ENCODE measurements at regions not wholly inside any gene's neighbourhood (a gene's known extent, or its start where the extent isn't known, plus 50 kb on each side); places are given as distances from the start of the nearest gene placed in this dataset.

DNA sequence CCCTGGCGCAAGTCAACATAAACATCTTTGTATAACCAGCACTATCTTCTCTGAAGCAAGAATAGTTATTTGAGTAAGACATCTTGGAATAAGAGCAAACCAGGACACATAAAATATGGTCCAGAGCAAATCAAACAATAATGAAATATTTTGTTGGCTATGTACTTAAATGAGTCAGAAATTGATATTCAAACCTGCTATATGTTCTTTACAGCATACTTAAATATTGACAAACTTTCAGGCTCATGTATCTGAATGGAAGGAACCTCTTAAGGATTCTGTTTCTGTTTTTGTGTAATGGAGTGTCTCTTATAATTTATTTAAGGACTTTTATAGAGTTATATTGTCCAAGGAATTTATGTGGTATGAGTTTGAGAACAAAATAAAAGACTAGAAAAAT, 747.3 kb downstream of the EFNA5 start:
- TF ChIP-seq CTCF (conservative IDR thresholded peaks at IDR 0.05): no peak
- no peak overlapping the region for H3K27ac ChIP-seq

DNA sequence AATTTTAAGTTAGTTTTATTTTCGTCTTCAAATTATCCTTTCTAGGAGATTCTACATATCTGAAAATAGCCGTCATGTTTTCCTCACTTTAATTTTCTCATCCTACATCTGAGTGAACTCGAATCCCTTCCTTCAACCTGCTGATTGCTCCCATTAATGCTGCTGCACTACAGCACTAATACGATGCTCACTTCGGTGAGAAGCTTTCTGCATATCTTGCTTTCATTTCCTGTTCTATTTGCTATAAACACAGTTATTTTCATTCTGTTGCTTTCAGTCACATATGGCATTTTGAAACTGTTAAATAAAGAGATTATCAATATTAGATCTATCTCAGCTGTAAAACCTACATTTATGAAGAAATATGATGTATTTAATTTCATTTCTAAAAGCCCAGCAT, 749.2 kb downstream of the EFNA5 start:
- no peak for TF ChIP-seq CTCF (conservative IDR thresholded peaks at IDR 0.05)

DNA sequence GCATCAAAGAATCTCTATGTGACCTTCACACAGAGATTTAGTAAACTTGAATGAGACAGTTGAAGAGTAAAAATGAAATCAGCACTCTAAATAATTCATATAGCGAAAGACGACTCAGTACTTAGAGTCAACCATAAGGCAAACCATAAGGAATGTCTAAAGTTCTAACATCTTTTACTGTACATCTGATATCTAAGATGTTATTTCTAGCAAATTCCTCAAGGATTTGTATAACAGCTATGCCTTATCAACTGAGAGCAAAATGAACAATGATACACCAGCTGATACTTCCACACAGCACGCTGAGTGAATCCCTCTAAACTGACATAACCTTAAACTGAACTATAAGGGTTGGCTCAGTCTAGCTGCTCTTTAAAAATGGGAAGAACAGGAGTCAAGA, 760.3 kb downstream of the EFNA5 start:
- H3K27ac ChIP-seq: no peak overlapping the region
- no peak for TF ChIP-seq CTCF (conservative IDR thresholded peaks at IDR 0.05)

More for the DNA sequence above, 749.2 kb downstream of the EFNA5 start:
- no peak overlapping the region for H3K27ac ChIP-seq

DNA sequence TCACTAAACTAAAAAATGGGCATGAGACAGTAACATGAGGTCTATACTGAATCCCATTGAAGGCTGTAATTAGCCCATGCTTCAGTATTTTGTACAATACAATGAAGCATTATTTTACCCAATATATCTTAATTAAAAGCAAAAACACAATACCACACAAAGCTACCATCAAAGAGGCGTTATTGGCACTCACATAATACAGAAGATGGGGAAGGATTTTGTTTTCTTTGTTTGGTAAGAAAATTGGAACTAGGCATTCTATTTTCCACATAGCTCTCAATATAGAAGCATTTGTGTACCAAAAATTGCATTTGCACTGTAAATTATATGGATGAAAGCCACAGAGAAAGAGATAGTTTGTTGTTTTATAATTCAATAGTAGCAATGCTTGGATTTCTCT, 761.0 kb downstream of the EFNA5 start:
- H3K27ac ChIP-seq: no peak overlapping the region

GRCh38 chr5:106907979-106908378, 762.8 kb downstream of the EFNA5 start:
- H3K27ac ChIP-seq: no peak overlapping the region
- TF ChIP-seq CTCF (conservative IDR thresholded peaks at IDR 0.05): no peak

More for the DNA sequence above, 761.0 kb downstream of the EFNA5 start:
- no peak for TF ChIP-seq CTCF (conservative IDR thresholded peaks at IDR 0.05)

GRCh38 chr5:106906199-106906598, 764.5 kb downstream of the EFNA5 start:
- H3K27ac ChIP-seq: no peak overlapping the region
- no peak for TF ChIP-seq CTCF (conservative IDR thresholded peaks at IDR 0.05)

- no peak for TF ChIP-seq CTCF (conservative IDR thresholded peaks at IDR 0.05)
- no peak overlapping the region for H3K27ac ChIP-seq
Observed at GRCh38 chr5:106894964-106895363, 775.8 kb downstream of the EFNA5 start.

DNA sequence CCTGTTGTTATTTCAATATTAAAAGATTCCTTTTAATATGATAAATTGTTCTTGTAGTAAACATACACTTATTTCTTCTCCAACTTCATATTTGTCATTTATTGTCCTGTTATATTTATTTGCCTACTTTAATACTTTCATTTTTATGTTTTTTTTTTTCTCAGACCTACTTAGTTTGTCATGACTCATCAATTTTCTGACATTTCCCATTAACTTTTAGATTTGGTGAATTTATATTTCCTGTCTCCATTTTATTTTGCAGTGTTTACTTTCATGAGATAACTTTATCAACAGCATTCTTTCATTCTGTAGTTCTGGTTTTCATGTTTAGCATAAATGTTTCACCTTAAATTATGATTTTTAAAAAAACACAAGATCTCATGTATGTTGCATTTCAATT, 788.7 kb downstream of the EFNA5 start:
- no peak for TF ChIP-seq CTCF (conservative IDR thresholded peaks at IDR 0.05)
- no peak overlapping the region for H3K27ac ChIP-seq

All from VCaP (cell line).